Keratinocyte (primary cell): ENCODE measurements at regions not wholly inside any gene's neighbourhood (a gene's known extent, or its start where the extent isn't known, plus 50 kb on each side); places are given as distances from the start of the nearest gene placed in this dataset.

Source experiments
- DNase-seq: peaks from one replicate; pipeline ENCODE4 v3.0.0-alpha.2; 2011; ENCODE audit warnings: low read depth, missing footprints, low spot score
- FAIRE-seq: peaks from 2 replicates; lab custom pipeline; 2011; peaks lifted over from hg19 to GRCh38; lab: Jason Lieb, UNC
- H2AFZ ChIP-seq: 2 replicates; pipeline ENCODE4 v1.6.0; 2012; ENCODE audit warnings: low read length, control low read depth, inconsistent platforms; ENCODE audit not compliant: control insufficient read depth
- H3K27ac ChIP-seq: 2 replicates; pipeline ENCODE4 v1.5.1; 2011; ENCODE audit warnings: low read length; ENCODE audit not compliant: control insufficient read depth, insufficient read depth
- H3K27me3 ChIP-seq: 3 replicates; pipeline ENCODE4 v1.6.0; 2011; ENCODE audit warnings: low read length; ENCODE audit not compliant: control insufficient read depth, insufficient read depth; ENCODE audit errors: extremely low read depth
- H3K36me3 ChIP-seq, 2 experiments: 2 replicates in 1 of 2; 3 replicates in 1 of 2; pipeline ENCODE4 v1.5.1; 2011; ENCODE audit warnings: low read length in 2 of 2, mild to moderate bottlenecking in 1 of 2; ENCODE audit not compliant: control insufficient read depth in 2 of 2, insufficient read depth in 2 of 2; ENCODE audit errors: extremely low read depth in 1 of 2
- H3K4me1 ChIP-seq: 3 replicates; pipeline ENCODE4 v1.5.1; 2011; ENCODE audit warnings: low read length; ENCODE audit not compliant: control insufficient read depth, insufficient read depth; ENCODE audit errors: extremely low read depth
- H3K4me2 ChIP-seq: 3 replicates; pipeline ENCODE4 v1.6.0; 2011; ENCODE audit warnings: low read depth, low read length; ENCODE audit not compliant: control insufficient read depth, insufficient read depth; ENCODE audit errors: extremely low read depth
- H3K4me3 ChIP-seq, 3 experiments: fragments of 200-600 bp in 1 of 3; sonication (generic) in 1 of 3; 2 replicates in 2 of 3; 3 replicates in 1 of 3; pipeline ENCODE4 v1.5.1; 2011 to 2016; ENCODE audit warnings: low read length in 3 of 3, mild to moderate bottlenecking in 3 of 3, control low read depth in 2 of 3, inconsistent platforms in 1 of 3, low read depth in 1 of 3, mixed read lengths in 1 of 3, mixed run types in 1 of 3, moderate library complexity in 1 of 3; ENCODE audit not compliant: control insufficient read depth in 2 of 3, insufficient read depth in 2 of 3; ENCODE audit errors: extremely low read depth in 1 of 3
- H3K79me2 ChIP-seq: 2 replicates; pipeline ENCODE4 v1.6.0; 2012; ENCODE audit warnings: low read length; ENCODE audit not compliant: control insufficient read depth, insufficient read depth
- H3K9ac ChIP-seq: 3 replicates; pipeline ENCODE4 v1.6.0; 2011; ENCODE audit warnings: low read length; ENCODE audit not compliant: control insufficient read depth, insufficient read depth; ENCODE audit errors: extremely low read depth
- H3K9me1 ChIP-seq: 3 replicates; pipeline ENCODE4 v1.6.0; 2011; ENCODE audit warnings: low read length; ENCODE audit not compliant: control insufficient read depth, insufficient read depth; ENCODE audit errors: extremely low read depth
- H3K9me3 ChIP-seq: 2 replicates; pipeline ENCODE4 v1.5.1; 2012; ENCODE audit warnings: low read depth, low read length; ENCODE audit not compliant: control insufficient read depth
- H4K20me1 ChIP-seq: 3 replicates; pipeline ENCODE4 v1.6.0; 2011; ENCODE audit warnings: low read length; ENCODE audit not compliant: control insufficient read depth, insufficient read depth; ENCODE audit errors: extremely low read depth
- EZH2 ChIP-seq: IDR thresholded peaks from one replicate; pipeline ENCODE4 v1.6.1; 2012; ENCODE audit warnings: inconsistent platforms, mild to moderate bottlenecking, low read length, moderate library complexity
- dilution Hi-C: fragments of 300-500 bp; cut with MboI; formaldehyde crosslinking; loops from one replicate; pipeline ENCODE4 v1.7.0; 2020; ENCODE audit warnings: low sequenced_read_pairs; ENCODE audit not compliant: extremely low pct_ligation_motif_present
- TF ChIP-seq, protein P1 (sequence below), 3 experiments: IDR thresholded peaks in 1 of 3; conservative IDR thresholded peaks in 1 of 3; optimal IDR thresholded peaks in 1 of 3; 2 replicates in 2 of 3; 3 replicates in 1 of 3; pipeline versions ENCODE3 to v1.5.1; 2011; ENCODE audit warnings: low read length in 3 of 3, mild to moderate bottlenecking in 3 of 3, moderate library complexity in 2 of 3, control low read depth in 1 of 3, inconsistent platforms in 1 of 3; ENCODE audit not compliant: insufficient read depth in 2 of 3; ENCODE audit errors: extremely low read depth in 1 of 3

DNA sequence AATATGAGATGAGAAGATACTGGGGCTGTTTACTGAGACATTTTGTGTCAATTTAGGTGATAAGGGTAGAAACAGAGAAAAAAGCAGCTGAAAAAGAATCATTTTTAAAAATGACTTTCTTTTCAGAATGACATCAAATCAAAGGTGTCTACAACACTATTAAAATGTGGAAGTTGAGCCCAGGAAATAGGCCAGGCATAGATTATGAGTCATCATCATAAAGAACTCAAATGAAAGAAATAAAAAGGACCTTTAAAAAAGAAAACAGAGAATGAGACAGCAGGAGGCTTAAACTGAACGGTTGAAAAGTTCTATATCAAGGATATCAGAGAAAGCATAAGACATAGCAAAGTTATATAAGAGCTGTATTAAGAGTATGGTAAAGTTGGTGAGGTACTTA, 442.5 kb downstream of the CNTN6 start:
- H3K4me2 ChIP-seq, result no peak overlapping the region
- no peaks in the 10 kb centered on the region for H3K4me1 ChIP-seq
- H3K36me3 ChIP-seq, result no peaks in the 10 kb centered on the region
- no peaks in the 10 kb centered on the region for H3K9me3 ChIP-seq
- no peak overlapping the region for H3K27ac ChIP-seq
- DNase-seq (no peak), FAIRE-seq (no peak)
- H3K79me2 ChIP-seq, result no peaks in the 10 kb centered on the region
- no peaks in the 10 kb centered on the region for H3K27me3 ChIP-seq
- TF ChIP-seq EZH2, result no peak
- TF ChIP-seq, protein P1, sequence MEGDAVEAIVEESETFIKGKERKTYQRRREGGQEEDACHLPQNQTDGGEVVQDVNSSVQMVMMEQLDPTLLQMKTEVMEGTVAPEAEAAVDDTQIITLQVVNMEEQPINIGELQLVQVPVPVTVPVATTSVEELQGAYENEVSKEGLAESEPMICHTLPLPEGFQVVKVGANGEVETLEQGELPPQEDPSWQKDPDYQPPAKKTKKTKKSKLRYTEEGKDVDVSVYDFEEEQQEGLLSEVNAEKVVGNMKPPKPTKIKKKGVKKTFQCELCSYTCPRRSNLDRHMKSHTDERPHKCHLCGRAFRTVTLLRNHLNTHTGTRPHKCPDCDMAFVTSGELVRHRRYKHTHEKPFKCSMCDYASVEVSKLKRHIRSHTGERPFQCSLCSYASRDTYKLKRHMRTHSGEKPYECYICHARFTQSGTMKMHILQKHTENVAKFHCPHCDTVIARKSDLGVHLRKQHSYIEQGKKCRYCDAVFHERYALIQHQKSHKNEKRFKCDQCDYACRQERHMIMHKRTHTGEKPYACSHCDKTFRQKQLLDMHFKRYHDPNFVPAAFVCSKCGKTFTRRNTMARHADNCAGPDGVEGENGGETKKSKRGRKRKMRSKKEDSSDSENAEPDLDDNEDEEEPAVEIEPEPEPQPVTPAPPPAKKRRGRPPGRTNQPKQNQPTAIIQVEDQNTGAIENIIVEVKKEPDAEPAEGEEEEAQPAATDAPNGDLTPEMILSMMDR (optimal IDR thresholded peaks at IDR 0.05 in 1 of 3, IDR thresholded peaks at IDR 0.05 in 1 of 3, conservative IDR thresholded peaks at IDR 0.05 in 1 of 3; ENCODE audit: extremely low read depth in 1 of 3, insufficient read depth in 2 of 3, low read length in 3 of 3), result no peak
- H4K20me1 ChIP-seq, result no peaks in the 10 kb centered on the region
- no peak overlapping the region for H3K4me3 ChIP-seq
- no peak overlapping the region for H2AFZ ChIP-seq
- H3K9ac ChIP-seq, result no peak overlapping the region
- no peaks in the 10 kb centered on the region for H3K9me1 ChIP-seq
- dilution Hi-C loops, result no loop called here

DNA sequence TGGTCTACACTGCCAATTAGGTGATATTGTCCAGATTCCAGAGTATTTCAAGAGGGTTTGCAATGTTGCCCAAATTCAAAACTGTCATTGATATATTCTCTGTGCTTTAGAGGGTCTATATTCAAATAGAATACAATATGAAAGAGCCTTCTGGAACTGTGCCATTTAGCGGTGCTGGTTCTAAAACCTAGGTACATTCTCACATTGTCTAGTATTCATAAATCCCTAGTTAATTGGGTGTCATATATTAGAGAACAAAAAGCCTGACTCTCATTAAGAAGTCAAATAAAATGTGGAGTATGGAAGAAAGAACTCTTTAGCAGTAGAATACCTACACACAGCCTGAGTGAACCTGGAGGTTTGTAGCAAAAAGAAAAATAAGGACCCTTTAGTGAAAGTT, 447.9 kb downstream of the CNTN6 start:
- Histone ChIP-seq H4K20me1 (no peaks in the 10 kb centered on the region), H3K9ac (no peak overlapping the region), H3K4me2 (no peak overlapping the region), H3K79me2 (no peaks in the 10 kb centered on the region), H3K4me1 (no peaks in the 10 kb centered on the region), H3K36me3 (no peaks in the 10 kb centered on the region), H2AFZ (no peak overlapping the region), H3K9me3 (no peaks in the 10 kb centered on the region), H3K27ac (no peak overlapping the region), H3K27me3 (no peaks in the 10 kb centered on the region), H3K9me1 (no peaks in the 10 kb centered on the region), H3K4me3 (no peak overlapping the region)
- TF ChIP-seq EZH2, result no peak
- dilution Hi-C loops, result no loop called here
- no peak for FAIRE-seq
- DNase-seq, result no peak

DNA sequence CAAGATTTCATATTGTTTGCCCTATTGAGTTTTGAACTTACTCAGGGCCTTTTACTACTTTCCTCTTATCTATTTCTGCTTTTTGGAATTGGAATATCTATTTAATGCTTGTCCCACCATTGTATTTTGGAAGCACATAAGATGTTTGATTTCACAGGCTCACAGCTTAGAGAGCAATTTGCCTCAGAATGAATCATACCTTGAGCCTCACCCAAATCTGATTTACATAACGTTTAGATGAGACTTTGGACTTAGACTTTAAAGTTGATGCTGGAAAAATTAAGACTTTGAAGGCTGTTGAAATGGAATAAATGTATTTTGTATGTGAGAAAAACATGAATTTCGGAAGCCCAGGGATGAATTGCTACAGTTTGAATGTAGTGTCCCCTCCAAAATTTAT, 458.9 kb downstream of the CNTN6 start:
- Histone ChIP-seq H3K4me3 (no peak overlapping the region), H3K27ac (no peak overlapping the region), H3K27me3 (no peaks in the 10 kb centered on the region), H3K79me2 (no peaks in the 10 kb centered on the region), H4K20me1 (no peaks in the 10 kb centered on the region), H3K4me1 (no peaks in the 10 kb centered on the region), H3K9ac (no peak overlapping the region), H2AFZ (no peak overlapping the region), H3K36me3 (no peaks in the 10 kb centered on the region), H3K9me1 (no peaks in the 10 kb centered on the region), H3K4me2 (no peak overlapping the region), H3K9me3 (no peaks in the 10 kb centered on the region)
- TF ChIP-seq, protein P1 (optimal IDR thresholded peaks at IDR 0.05 in 1 of 3, IDR thresholded peaks at IDR 0.05 in 1 of 3, conservative IDR thresholded peaks at IDR 0.05 in 1 of 3; ENCODE audit: extremely low read depth in 1 of 3, insufficient read depth in 2 of 3, low read length in 3 of 3), result no peak
- no peak for TF ChIP-seq EZH2
- DNase-seq (no peak), FAIRE-seq (no peak)
- dilution Hi-C loops, result no loop called here
